Activated B cell treated with CpG ODN at 0.5 μM for 24 hours (primary cell): ENCODE measurements at regions not wholly inside any gene's neighbourhood (a gene's known extent, or its start where the extent isn't known, plus 50 kb on each side); places are given as distances from the start of the nearest gene placed in this dataset.

Experiments used
- ATAC-seq: fragments of 200-7000 bp; cut with Tn5 transposase; one replicate; pipeline ENCODE4 v1.10.0; 2021; ENCODE audit warnings: low read depth, mild to moderate bottlenecking, moderate library complexity
- CTCF ChIA-PET: fragments of 350-600 bp; sonication (Branson Sonifier 250); formaldehyde crosslinking; loops from one replicate; lab custom pipeline; 2021; ENCODE audit warnings: antibody characterized with exemption; lab: Charles Lee
- POLR2A ChIA-PET: fragments of 350-600 bp; sonication (Branson Sonifier 250); formaldehyde crosslinking; loops from one replicate; lab custom pipeline; 2021; ENCODE audit warnings: antibody characterized with exemption; lab: Charles Lee
- DNase-seq: peaks from one replicate; pipeline ENCODE4 v3.0.0; 2022
- H3K27ac Mint-ChIP-seq: one replicate; pipeline ENCODE4 v1.8.0; 2020; ENCODE audit warnings: mixed read lengths
- H3K27me3 Mint-ChIP-seq: one replicate; pipeline ENCODE4 v1.8.0; 2021; ENCODE audit warnings: mixed read lengths
- H3K36me3 Mint-ChIP-seq: one replicate; pipeline ENCODE4 v1.8.0; 2021; ENCODE audit warnings: low read depth, mixed read lengths
- H3K4me1 Mint-ChIP-seq: one replicate; pipeline ENCODE4 v1.8.0; 2021; ENCODE audit warnings: mixed read lengths
- H3K4me3 Mint-ChIP-seq: one replicate; pipeline ENCODE4 v1.8.0; 2020; ENCODE audit warnings: mild to moderate bottlenecking, mixed read lengths
- H3K9me3 Mint-ChIP-seq: one replicate; pipeline ENCODE4 v1.8.0; 2020; ENCODE audit warnings: mixed read lengths
- intact Hi-C: fragments of 100-400 bp; cut with micrococcal nuclease; formaldehyde crosslinking; loops from one replicate; pipeline ENCODE4 v1.15.1; 2024
- TF ChIP-seq, protein P1 (sequence below): fragments of 200-600 bp; IDR thresholded peaks from one replicate; pipeline ENCODE4 v1.8.0; 2022; ENCODE audit warnings: antibody characterized with exemption, mild to moderate bottlenecking

DNA sequence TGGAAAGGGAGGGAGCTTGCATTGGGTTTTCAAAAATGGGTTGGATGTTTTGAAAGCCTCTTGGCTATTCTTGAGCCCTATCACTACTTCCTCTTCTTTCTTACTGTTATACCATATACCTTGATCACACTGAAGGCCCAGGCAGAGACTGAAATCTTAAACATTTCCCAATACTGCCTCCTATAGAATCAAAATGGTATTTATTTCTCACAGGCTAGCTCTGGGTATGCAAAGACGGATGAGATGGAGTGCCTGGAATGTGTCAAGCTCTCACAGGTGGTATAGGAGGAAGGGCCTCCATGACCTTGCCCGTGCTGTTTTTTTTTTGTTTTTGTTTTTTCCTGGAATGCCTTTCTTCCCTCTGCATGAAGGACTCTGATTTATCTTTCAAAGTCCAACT, 268.4 kb upstream of the USP24 start:
- TF ChIP-seq, protein P1, sequence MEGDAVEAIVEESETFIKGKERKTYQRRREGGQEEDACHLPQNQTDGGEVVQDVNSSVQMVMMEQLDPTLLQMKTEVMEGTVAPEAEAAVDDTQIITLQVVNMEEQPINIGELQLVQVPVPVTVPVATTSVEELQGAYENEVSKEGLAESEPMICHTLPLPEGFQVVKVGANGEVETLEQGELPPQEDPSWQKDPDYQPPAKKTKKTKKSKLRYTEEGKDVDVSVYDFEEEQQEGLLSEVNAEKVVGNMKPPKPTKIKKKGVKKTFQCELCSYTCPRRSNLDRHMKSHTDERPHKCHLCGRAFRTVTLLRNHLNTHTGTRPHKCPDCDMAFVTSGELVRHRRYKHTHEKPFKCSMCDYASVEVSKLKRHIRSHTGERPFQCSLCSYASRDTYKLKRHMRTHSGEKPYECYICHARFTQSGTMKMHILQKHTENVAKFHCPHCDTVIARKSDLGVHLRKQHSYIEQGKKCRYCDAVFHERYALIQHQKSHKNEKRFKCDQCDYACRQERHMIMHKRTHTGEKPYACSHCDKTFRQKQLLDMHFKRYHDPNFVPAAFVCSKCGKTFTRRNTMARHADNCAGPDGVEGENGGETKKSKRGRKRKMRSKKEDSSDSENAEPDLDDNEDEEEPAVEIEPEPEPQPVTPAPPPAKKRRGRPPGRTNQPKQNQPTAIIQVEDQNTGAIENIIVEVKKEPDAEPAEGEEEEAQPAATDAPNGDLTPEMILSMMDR: no peak
- H3K27me3 Mint-ChIP-seq: peaks cover 8% of the 10 kb centered on the region
- no peaks in the 10 kb centered on the region for H3K9me3 Mint-ChIP-seq
- ChIA-PET CTCF (no interaction called here), POLR2A (no interaction called here)
- no peak for DNase-seq
- ATAC-seq: no peak
- H3K36me3 Mint-ChIP-seq: no peaks in the 10 kb centered on the region
- no peaks in the 10 kb centered on the region for H3K4me1 Mint-ChIP-seq
- H3K27ac Mint-ChIP-seq: no peak overlapping the region
- H3K4me3 Mint-ChIP-seq: no peak overlapping the region
- intact Hi-C loops: no loop called here

DNA sequence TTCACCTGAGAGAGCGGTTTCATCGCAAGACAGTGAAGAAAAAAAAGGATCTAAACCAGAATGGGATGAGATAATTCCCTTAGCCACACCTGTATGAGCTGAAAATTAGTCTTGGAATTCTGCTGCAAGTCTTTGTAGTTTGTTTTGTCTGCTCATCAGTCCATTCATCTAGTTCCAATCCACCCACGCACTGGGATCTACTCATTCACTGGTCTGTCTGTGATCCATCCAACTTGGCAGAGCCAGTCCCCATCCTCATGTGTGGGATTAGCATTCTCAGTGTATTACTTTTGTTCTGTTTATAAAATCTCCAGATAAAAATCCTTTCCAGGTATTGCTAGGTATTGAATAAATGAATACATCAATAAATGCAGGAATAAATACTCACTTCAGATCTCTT, 266.5 kb upstream of the USP24 start:
- H3K4me3 Mint-ChIP-seq: no peak overlapping the region
- H3K27me3 Mint-ChIP-seq: peaks cover 12% of the 10 kb centered on the region
- H3K4me1 Mint-ChIP-seq: no peaks in the 10 kb centered on the region
- no peaks in the 10 kb centered on the region for H3K9me3 Mint-ChIP-seq
- DNase-seq (no peak), ATAC-seq (no peak)
- no peak overlapping the region for H3K27ac Mint-ChIP-seq
- intact Hi-C loops: no loop called here
- ChIA-PET POLR2A (no interaction called here), CTCF (no interaction called here)
- no peaks in the 10 kb centered on the region for H3K36me3 Mint-ChIP-seq
- TF ChIP-seq, protein P1: no peak

- ChIA-PET POLR2A (no interaction called here), CTCF (interaction anchor here (2.9 to 3.6 kb wide), 2 partner anchors 1105 to 1229 kb away, joined by 16 to 49 read pairs; no protein-coding TSS in a partner anchor)
- intact Hi-C loops: no loop called here
- ATAC-seq (no peak), DNase-seq (no peak)
- Mint-ChIP-seq H3K4me1 (no peaks in the 10 kb centered on the region), H3K36me3 (no peaks in the 10 kb centered on the region), H3K4me3 (no peak overlapping the region), H3K9me3 (no peaks in the 10 kb centered on the region), H3K27me3 (peaks cover 19% of the 10 kb centered on the region), H3K27ac (no peak overlapping the region)
- TF ChIP-seq, protein P1: no peak
Observed at GRCh38 chr1:55480029-55480795, 265.0 kb upstream of the USP24 start.

GRCh38 chr1:55478742-55479141, 263.6 kb upstream of the USP24 start:
- Mint-ChIP-seq H3K4me1 (no peaks in the 10 kb centered on the region), H3K4me3 (no peak overlapping the region), H3K9me3 (no peaks in the 10 kb centered on the region), H3K36me3 (no peaks in the 10 kb centered on the region), H3K27me3 (peaks cover 24% of the 10 kb centered on the region), H3K27ac (no peak overlapping the region)
- ChIA-PET POLR2A (no interaction called here), CTCF (interaction anchor here (1.1 to 3.6 kb wide), 5 partner anchors 12 to 1230 kb away, joined by 3 to 49 read pairs (median 4); no protein-coding TSS in a partner anchor)
- intact Hi-C loops: loop anchor here (1.0 to 2.0 kb wide), 2 partner anchors 1107 to 1230 kb away; no protein-coding TSS in a partner anchor
- TF ChIP-seq, protein P1: no peak
- DNase-seq (no peak), ATAC-seq (no peak)

- no peak overlapping the region for H3K27ac Mint-ChIP-seq
- intact Hi-C loops: loop anchor here (1.0 to 2.0 kb wide), 2 partner anchors 1107 to 1231 kb away; no protein-coding TSS in a partner anchor
- no peaks in the 10 kb centered on the region for H3K4me1 Mint-ChIP-seq
- ChIA-PET POLR2A (no interaction called here), CTCF (interaction anchor here (2.9 to 3.6 kb wide), 2 partner anchors 1107 to 1231 kb away, joined by 16 to 49 read pairs; no protein-coding TSS in a partner anchor)
- no peaks in the 10 kb centered on the region for H3K9me3 Mint-ChIP-seq
- no peak overlapping the region for H3K4me3 Mint-ChIP-seq
- no peak for DNase-seq
- no peak for ATAC-seq
- H3K36me3 Mint-ChIP-seq: no peaks in the 10 kb centered on the region
- TF ChIP-seq, protein P1: no peak
- peaks cover 28% of the 10 kb centered on the region for H3K27me3 Mint-ChIP-seq
Observed at GRCh38 chr1:55477953-55478352, 262.8 kb upstream of the USP24 start.
